Endothelial cell of umbilical vein (primary cell): ENCODE measurements at regions not wholly inside any gene's neighbourhood (a gene's known extent, or its start where the extent isn't known, plus 50 kb on each side); places are given as distances from the start of the nearest gene placed in this dataset.

Experiments used
- BruUV-seq: library from RNA; stranded (reverse); fragments of 400-500 nt; replicated peaks from 2 replicates; lab custom pipeline; 2021; lab: Mats Ljungman, UMichigan
- CTCF ChIA-PET: fragments of 300-600, 350-600 bp; sonication (Branson Sonifier 250); formaldehyde crosslinking; loops from one replicate; lab custom pipeline; 2021; ENCODE audit warnings: antibody characterized with exemption, inconsistent platforms; lab: Charles Lee
- POLR2A ChIA-PET: fragments of 300-600, 350-600 bp; sonication (Branson Sonifier 250); formaldehyde crosslinking; loops from one replicate; lab custom pipeline; 2021; ENCODE audit warnings: antibody characterized with exemption, inconsistent platforms; lab: Charles Lee
- DNase-seq: peaks from one replicate; pipeline ENCODE4 v3.0.0-alpha.2; 2011; ENCODE audit warnings: low read depth, low spot score
- FAIRE-seq: peaks from 2 replicates; lab custom pipeline; 2011; peaks lifted over from hg19 to GRCh38; lab: Jason Lieb, UNC
- H2AFZ ChIP-seq: 2 replicates; pipeline ENCODE4 v1.6.0; 2012; ENCODE audit warnings: low read depth, low read length, control low read depth, inconsistent platforms
- H3K27ac ChIP-seq: 2 replicates; pipeline ENCODE4 v1.5.1; 2011; ENCODE audit warnings: low read depth, mild to moderate bottlenecking, control low read depth, low read length, moderate library complexity; ENCODE audit not compliant: insufficient read depth
- H3K27me3 ChIP-seq, 2 experiments: 2 replicates each; pipeline versions ENCODE4 v1.6.0 to v1.6.1; 2011; ENCODE audit warnings: low read length in 2 of 2, mixed read lengths in 1 of 2; ENCODE audit not compliant: control insufficient read depth in 2 of 2, insufficient read depth in 2 of 2
- H3K36me3 ChIP-seq, 2 experiments: 2 replicates in 1 of 2; 3 replicates in 1 of 2; pipeline ENCODE4 v1.5.1; 2011; ENCODE audit warnings: low read length in 2 of 2, mild to moderate bottlenecking in 1 of 2, moderate library complexity in 1 of 2; ENCODE audit not compliant: control insufficient read depth in 2 of 2, insufficient read depth in 2 of 2; ENCODE audit errors: extremely low read depth in 1 of 2
- H3K4me1 ChIP-seq: 3 replicates; pipeline ENCODE4 v1.5.1; 2011; ENCODE audit warnings: mild to moderate bottlenecking, low read length; ENCODE audit not compliant: control insufficient read depth, insufficient read depth; ENCODE audit errors: extremely low read depth
- H3K4me2 ChIP-seq: 2 replicates; pipeline ENCODE4 v1.6.1; 2011; ENCODE audit warnings: low read length, control low read depth, mixed read lengths; ENCODE audit not compliant: insufficient read depth
- H3K4me3 ChIP-seq, 3 experiments: fragments of 200-600 bp in 1 of 3; sonication (generic), shearing (Covaris generic) in 1 of 3; replicated peaks in 1 of 3; 2 replicates each; pipeline ENCODE4 v1.5.1; 2011 to 2016; ENCODE audit warnings: control low read depth in 3 of 3, low read length in 3 of 3, mild to moderate bottlenecking in 2 of 3, inconsistent platforms in 1 of 3, low read depth in 1 of 3, moderate library complexity in 1 of 3; ENCODE audit not compliant: insufficient read depth in 1 of 3
- H3K79me2 ChIP-seq: 2 replicates; pipeline ENCODE4 v1.6.0; 2012; ENCODE audit warnings: low read length, inconsistent platforms; ENCODE audit not compliant: control insufficient read depth, insufficient read depth
- H3K9ac ChIP-seq: replicated peaks from 2 replicates; pipeline ENCODE3; 2011; ENCODE audit warnings: low read length, control low read depth; ENCODE audit not compliant: insufficient read depth; ENCODE audit errors: extremely low read depth
- H3K9me1 ChIP-seq: replicated peaks from 3 replicates; pipeline ENCODE4 v1.6.0; 2011; ENCODE audit warnings: mild to moderate bottlenecking, low read length; ENCODE audit not compliant: control insufficient read depth, insufficient read depth; ENCODE audit errors: extremely low read depth
- H3K9me3 ChIP-seq: replicated peaks from 2 replicates; pipeline ENCODE4 v1.5.1; 2012; ENCODE audit warnings: low read length, inconsistent platforms; ENCODE audit not compliant: control insufficient read depth, insufficient read depth
- H4K20me1 ChIP-seq: replicated peaks from 2 replicates; pipeline ENCODE3; 2011; ENCODE audit warnings: mild to moderate bottlenecking, low read length; ENCODE audit not compliant: control insufficient read depth, insufficient read depth; ENCODE audit errors: extremely low read depth
- FOS ChIP-seq: IDR thresholded peaks from 2 replicates; pipeline ENCODE4 v1.6.1; 2011; ENCODE audit warnings: mild to moderate bottlenecking, low read length, moderate library complexity, borderline replicate concordance; ENCODE audit not compliant: insufficient read depth
- GATA2 ChIP-seq: IDR thresholded peaks from 2 replicates; pipeline ENCODE4 v1.7.0; 2011; ENCODE audit warnings: low read depth, mild to moderate bottlenecking, moderate library complexity, mixed read lengths, low read length; ENCODE audit not compliant: insufficient read length, insufficient read depth
- MAX ChIP-seq: IDR thresholded peaks from 2 replicates; pipeline ENCODE4 v1.6.1; 2011; ENCODE audit not compliant: insufficient read depth, insufficient read length
- MYC ChIP-seq: IDR thresholded peaks from one replicate; pipeline ENCODE4 v1.6.1; 2011; ENCODE audit warnings: mild to moderate bottlenecking, low read depth, low read length
- POLR2A ChIP-seq: IDR thresholded peaks from 2 replicates; pipeline ENCODE4 v1.6.1; 2012; ENCODE audit warnings: low read depth, mild to moderate bottlenecking, control low read depth, low read length
- POLR2AphosphoS5 ChIP-seq: IDR thresholded peaks from 2 replicates; pipeline ENCODE4 v1.6.1; 2012; ENCODE audit warnings: low read depth, mild to moderate bottlenecking, control low read depth, low read length, moderate library complexity; ENCODE audit not compliant: insufficient read depth
- dilution Hi-C: fragments of 300-500 bp; cut with MboI; formaldehyde crosslinking; loops from one replicate; pipeline ENCODE4 v1.15.0; 2019; ENCODE audit warnings: low sequenced_read_pairs; ENCODE audit not compliant: extremely low pct_ligation_motif_present
- intact Hi-C: fragments of 100-400 bp; cut with micrococcal nuclease; formaldehyde crosslinking; loops from one replicate; pipeline ENCODE4 v1.10.0; 2022

GRCh38 chr10:21010615-21011014 lies 113.5 kb upstream of the NEBL start:
- intact Hi-C loops, result no loop called here
- ChIA-PET POLR2A (no interaction called here), CTCF (no interaction called here)
- no peaks in the 10 kb centered on the region for H3K36me3 ChIP-seq
- H3K27me3 ChIP-seq, result peaks cover 3% of the 10 kb centered on the region in 2 experiments
- H3K9me3 ChIP-seq, result no peaks in the 10 kb centered on the region
- H3K9me1 ChIP-seq, result no peaks in the 10 kb centered on the region
- H3K9ac ChIP-seq, result no peak overlapping the region
- no peaks in the 10 kb centered on the region for H3K4me1 ChIP-seq
- no peak overlapping the region for H3K27ac ChIP-seq
- TF ChIP-seq MAX (no peak), POLR2AphosphoS5 (no peak)
- H4K20me1 ChIP-seq, result no peaks in the 10 kb centered on the region
- no peak overlapping the region for H2AFZ ChIP-seq
- no peaks in the 10 kb centered on the region for H3K79me2 ChIP-seq
- no peak for DNase-seq
- dilution Hi-C loops, result no loop called here
- H3K4me2 ChIP-seq, result no peak overlapping the region
- no peak overlapping the region for H3K4me3 ChIP-seq
- BruUV-seq, result no TSS peak
- no peak for FAIRE-seq

GRCh38 chr10:21003240-21003822 lies 106.2 kb upstream of the NEBL start:
- no peaks in the 10 kb centered on the region for H3K9me3 ChIP-seq
- intact Hi-C loops, result no loop called here

More at GRCh38 chr10:21003240-21003822, 106.2 kb upstream of the NEBL start:
- Histone ChIP-seq H4K20me1 (no peaks in the 10 kb centered on the region), H3K27me3 (no peaks in the 10 kb centered on the region), H2AFZ (peak overlapping the region; percentile 84), H3K36me3 (no peaks in the 10 kb centered on the region), H3K4me2 (peak overlapping the region; percentile 83), H3K4me1 (peaks cover 19% of the 10 kb centered on the region), H3K9me1 (no peaks in the 10 kb centered on the region), H3K27ac (peak overlapping the region; percentile 95), H3K79me2 (no peaks in the 10 kb centered on the region), H3K9ac (no peak overlapping the region), H3K4me3 (peak overlapping the region in 1 of 3 experiments; percentile 31)
- DNase-seq, result no peak
- ChIA-PET POLR2A (no interaction called here), CTCF (no interaction called here)
- no TSS peak for BruUV-seq
- no peak for TF ChIP-seq POLR2AphosphoS5
- no peak for TF ChIP-seq FOS
- TF ChIP-seq POLR2A, result no peak
- no peak for TF ChIP-seq MYC
- no peak for TF ChIP-seq GATA2
- dilution Hi-C loops, result no loop called here
- FAIRE-seq, result no peak
